ENCODE measurements at regions not wholly inside any gene's neighbourhood (a gene's known extent, or its start where the extent isn't known, plus 50 kb on each side); places are given as distances from the start of the nearest gene placed in this dataset.

- DNase-seq (ENCODE audit: low read depth, low spot score) (no peak), FAIRE-seq (no peak)
- Histone ChIP-seq H3K9me3 (replicated peaks; ENCODE audit: control insufficient read depth, insufficient read depth, low read length) (peaks cover 5% of the 10 kb centered on the region), H3K79me2 (ENCODE audit: control insufficient read depth, insufficient read depth, low read length) (no peaks in the 10 kb centered on the region), H3K36me3 (ENCODE audit: control insufficient read depth in 2 of 2, extremely low read depth in 1 of 2, insufficient read depth in 2 of 2, low read length in 2 of 2) (no peaks in the 10 kb centered on the region), H3K9me1 (replicated peaks; ENCODE audit: control insufficient read depth, extremely low read depth, insufficient read depth, low read length) (no peaks in the 10 kb centered on the region), H3K27me3 (ENCODE audit: control insufficient read depth in 2 of 2, insufficient read depth in 2 of 2, low read length in 2 of 2) (no peaks in the 10 kb centered on the region), H3K4me2 (ENCODE audit: insufficient read depth, low read length) (no peak overlapping the region), H3K4me1 (ENCODE audit: control insufficient read depth, extremely low read depth, insufficient read depth, low read length) (no peaks in the 10 kb centered on the region), H3K27ac (ENCODE audit: insufficient read depth, low read depth, low read length) (no peak overlapping the region), H3K4me3 (replicated peaks in 1 of 3; ENCODE audit: insufficient read depth in 1 of 3, low read depth in 1 of 3, low read length in 3 of 3) (no peak overlapping the region), H3K9ac (replicated peaks; ENCODE audit: extremely low read depth, insufficient read depth, low read length) (no peak overlapping the region), H4K20me1 (replicated peaks; ENCODE audit: control insufficient read depth, extremely low read depth, insufficient read depth, low read length) (no peaks in the 10 kb centered on the region), H2AFZ (ENCODE audit: low read depth, low read length) (no peak overlapping the region)
- ChIA-PET POLR2A (no interaction called here), CTCF (no interaction called here)
- dilution Hi-C loops (cut with MboI; ENCODE audit: extremely low pct_ligation_motif_present, low sequenced_read_pairs), result no loop called here
- intact Hi-C loops (cut with micrococcal nuclease), result no loop called here
- no peak for TF ChIP-seq GATA2 (IDR thresholded peaks at IDR 0.05; ENCODE audit: insufficient read depth, insufficient read length, low read depth, low read length)
- no TSS peak for BruUV-seq (replicated peaks)
These were observed 1123.0 kb downstream of the VRK1 start for GRCh38 chr14:97920201-97920600.

GRCh38 chr14:97921296-97921695, 1124.1 kb downstream of the VRK1 start:
- dilution Hi-C loops (cut with MboI; ENCODE audit: extremely low pct_ligation_motif_present, low sequenced_read_pairs), result no loop called here
- peaks cover 5% of the 10 kb centered on the region for H3K9me3 ChIP-seq (replicated peaks; ENCODE audit: control insufficient read depth, insufficient read depth, low read length)

More at GRCh38 chr14:97921296-97921695, 1124.1 kb downstream of the VRK1 start:
- H3K4me2 ChIP-seq (ENCODE audit: insufficient read depth, low read length), result no peak overlapping the region
- H3K27ac ChIP-seq (ENCODE audit: insufficient read depth, low read depth, low read length), result no peak overlapping the region
- TF ChIP-seq MYC (IDR thresholded peaks at IDR 0.05; ENCODE audit: low read depth, low read length) (no peak), CTCF (IDR thresholded peaks at IDR 0.05; ENCODE audit: extremely low read depth in 1 of 2, insufficient read depth in 1 of 2, low read depth in 1 of 2, low read length in 2 of 2) (no peak), FOS (IDR thresholded peaks at IDR 0.05; ENCODE audit: borderline replicate concordance, insufficient read depth, low read length) (no peak), POLR2AphosphoS5 (IDR thresholded peaks at IDR 0.05; ENCODE audit: insufficient read depth, low read depth, low read length) (no peak), JUN (IDR thresholded peaks at IDR 0.05; ENCODE audit: borderline replicate concordance, insufficient read depth, insufficient read length, low read depth) (no peak), GATA2 (IDR thresholded peaks at IDR 0.05; ENCODE audit: insufficient read depth, insufficient read length, low read depth, low read length) (no peak), EZH2 (IDR thresholded peaks at IDR 0.05; ENCODE audit: borderline replicate concordance, low read depth, low read length, severe bottlenecking) (no peak)
- no peaks in the 10 kb centered on the region for H4K20me1 ChIP-seq (replicated peaks; ENCODE audit: control insufficient read depth, extremely low read depth, insufficient read depth, low read length)
- CTCF ChIA-PET, result no interaction called here
- H3K4me3 ChIP-seq (replicated peaks in 1 of 3; ENCODE audit: insufficient read depth in 1 of 3, low read depth in 1 of 3, low read length in 3 of 3), result no peak overlapping the region
- no peak overlapping the region for H3K9ac ChIP-seq (replicated peaks; ENCODE audit: extremely low read depth, insufficient read depth, low read length)
- POLR2A ChIA-PET, result no interaction called here
- DNase-seq (ENCODE audit: low read depth, low spot score) (no peak), FAIRE-seq (no peak)
- no peaks in the 10 kb centered on the region for H3K36me3 ChIP-seq (ENCODE audit: control insufficient read depth in 2 of 2, extremely low read depth in 1 of 2, insufficient read depth in 2 of 2, low read length in 2 of 2)
- intact Hi-C loops (cut with micrococcal nuclease), result no loop called here
- no peaks in the 10 kb centered on the region for H3K4me1 ChIP-seq (ENCODE audit: control insufficient read depth, extremely low read depth, insufficient read depth, low read length)
- H3K27me3 ChIP-seq (ENCODE audit: control insufficient read depth in 2 of 2, insufficient read depth in 2 of 2, low read length in 2 of 2), result no peaks in the 10 kb centered on the region
- H2AFZ ChIP-seq (ENCODE audit: low read depth, low read length), result no peak overlapping the region
- no TSS peak for BruUV-seq (replicated peaks)
- no peaks in the 10 kb centered on the region for H3K9me1 ChIP-seq (replicated peaks; ENCODE audit: control insufficient read depth, extremely low read depth, insufficient read depth, low read length)
- H3K79me2 ChIP-seq (ENCODE audit: control insufficient read depth, insufficient read depth, low read length), result no peaks in the 10 kb centered on the region
